ENCODE measurements at regions not wholly inside any gene's neighbourhood (a gene's known extent, or its start where the extent isn't known, plus 50 kb on each side); places are given as distances from the start of the nearest gene placed in this dataset.

- ATAC-seq = no peak
- Histone ChIP-seq H3K36me3 (no peaks in the 10 kb centered on the region), H3K27me3 (no peaks in the 10 kb centered on the region), H3K27ac (no peak overlapping the region), H3K4me1 (no peaks in the 10 kb centered on the region), H3K4me3 (no peak overlapping the region), H3K9me3 (no peaks in the 10 kb centered on the region)
- 85 to 92% methylated on average over 2 to 3 of the region's 3 CpGs for WGBS, 2 donors (ENCODE audit: low coverage in 1 of 2)
- TF ChIP-seq EP300 (IDR thresholded peaks at IDR 0.05) (no peak), POLR2A (IDR thresholded peaks at IDR 0.05) (no peak)
Observed at GRCh38 chr4:125511715-125512114, 197.0 kb downstream of the FAT4 start.

DNA sequence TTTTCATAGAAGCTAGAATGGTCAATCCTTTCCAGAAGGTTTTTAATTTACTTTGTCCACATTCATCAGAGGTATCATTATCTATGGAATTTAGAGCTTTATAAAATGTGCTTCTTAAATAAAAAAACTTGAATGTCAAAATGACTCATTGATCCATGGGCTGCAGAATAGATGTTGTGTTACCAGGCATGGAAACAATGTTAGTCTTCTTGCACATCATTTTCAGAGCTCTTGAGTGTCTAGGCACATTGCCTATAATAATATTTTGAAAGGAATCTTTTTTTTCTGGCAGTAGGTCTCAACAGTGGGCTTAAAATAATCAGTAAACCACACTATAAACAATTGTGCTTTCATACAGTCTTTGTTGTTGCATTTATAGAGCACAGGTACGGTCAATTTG lies 200.3 kb downstream of the FAT4 start:
- TF ChIP-seq CTCF (IDR thresholded peaks at IDR 0.05) (no peak), POLR2A (IDR thresholded peaks at IDR 0.05) (no peak), EP300 (IDR thresholded peaks at IDR 0.05) (no peak), POLR2AphosphoS5 (IDR thresholded peaks at IDR 0.05) (no peak)
- H3K4me3 ChIP-seq = no peak overlapping the region
- no peak for ATAC-seq

GRCh38 chr4:125517831-125518230 lies 203.1 kb downstream of the FAT4 start:
- Histone ChIP-seq H3K4me1 (no peaks in the 10 kb centered on the region), H3K36me3 (no peaks in the 10 kb centered on the region), H3K27ac (no peak overlapping the region), H3K9me3 (no peaks in the 10 kb centered on the region), H3K4me3 (no peak overlapping the region), H3K27me3 (no peaks in the 10 kb centered on the region)
- TF ChIP-seq POLR2A (IDR thresholded peaks at IDR 0.05) = no peak
- TF ChIP-seq EP300 (IDR thresholded peaks at IDR 0.05) = no peak
- TF ChIP-seq CTCF (IDR thresholded peaks at IDR 0.05) = no peak
- TF ChIP-seq POLR2AphosphoS5 (IDR thresholded peaks at IDR 0.05) = no peak
- 12 to 25% methylated on average over 2 of the region's 2 CpGs for WGBS, 2 donors (ENCODE audit: low coverage in 1 of 2)
- ATAC-seq = no peak

More for the DNA sequence above, 200.3 kb downstream of the FAT4 start:
- no peak overlapping the region for H3K27ac ChIP-seq
- 58% methylated on average over 1 of the region's 1 CpG; no CpG with 5 or more reads in 1 of the 2 donors for WGBS, 2 donors (ENCODE audit: low coverage in 1 of 2)
- no peaks in the 10 kb centered on the region for H3K4me1 ChIP-seq
- no peaks in the 10 kb centered on the region for H3K36me3 ChIP-seq
- no peaks in the 10 kb centered on the region for H3K9me3 ChIP-seq
- H3K27me3 ChIP-seq = no peaks in the 10 kb centered on the region

GRCh38 chr4:125518281-125518680 lies 203.5 kb downstream of the FAT4 start:
- TF ChIP-seq EP300 (IDR thresholded peaks at IDR 0.05) (no peak), POLR2A (IDR thresholded peaks at IDR 0.05) (no peak), CTCF (IDR thresholded peaks at IDR 0.05) (no peak), POLR2AphosphoS5 (IDR thresholded peaks at IDR 0.05) (no peak)
- 83 to 92% methylated on average over 1 of the region's 1 CpG for WGBS, 2 donors (ENCODE audit: low coverage in 1 of 2)
- no peak overlapping the region for H3K27ac ChIP-seq

GRCh38 chr4:125519371-125520146 lies 204.8 kb downstream of the FAT4 start:
- WGBS, 2 donors (ENCODE audit: low coverage in 1 of 2) = 73 to 83% methylated on average over 5 to 6 of the region's 6 CpGs
- no peaks in the 10 kb centered on the region for H3K9me3 ChIP-seq
- no peak for TF ChIP-seq EP300 (IDR thresholded peaks at IDR 0.05)
- no peak overlapping the region for H3K4me3 ChIP-seq
- H3K4me1 ChIP-seq = no peaks in the 10 kb centered on the region
- H3K27me3 ChIP-seq = no peaks in the 10 kb centered on the region
- ATAC-seq = no peak
- H3K36me3 ChIP-seq = no peaks in the 10 kb centered on the region
- no peak overlapping the region for H3K27ac ChIP-seq

More at GRCh38 chr4:125518281-125518680, 203.5 kb downstream of the FAT4 start:
- no peak for ATAC-seq
- Histone ChIP-seq H3K4me3 (no peak overlapping the region), H3K27me3 (no peaks in the 10 kb centered on the region), H3K9me3 (no peaks in the 10 kb centered on the region), H3K36me3 (no peaks in the 10 kb centered on the region), H3K4me1 (no peaks in the 10 kb centered on the region)
